Stimulated activated CD4-positive, alpha-beta T cell treated with anti-CD3 and anti-CD28 coated beads, Interleukin-12 subunit alpha, Interleukin-12 subunit beta, amount 100 ng/mL, for 48 hours (primary cell): ENCODE measurements at regions not wholly inside any gene's neighbourhood (a gene's known extent, or its start where the extent isn't known, plus 50 kb on each side); places are given as distances from the start of the nearest gene placed in this dataset.
"Not testable (repeated sequence)": the region's sequence is repeated elsewhere in the genome, so short reads cannot be mapped to it uniquely, and the experiment has no call there.

Source experiments
- DNase-seq, 3 donors: peaks; one replicate each; pipeline ENCODE4 v3.0.0-alpha.2; 2020; ENCODE audit warnings: low read depth in 2 of 3, low spot score in 1 of 3

GRCh38 chr11:28932940-28933339 is 824.8 kb downstream of the METTL15 start:
- DNase-seq = no peak

GRCh38 chr11:28924004-28924403 is 815.8 kb downstream of the METTL15 start:
- no peak for DNase-seq

GRCh38 chr11:28922386-28922981 is 814.3 kb downstream of the METTL15 start:
- no peak for DNase-seq

- no peak for DNase-seq
Measured at GRCh38 chr11:28919194-28919593, 811.0 kb downstream of the METTL15 start.

- DNase-seq = no peak
Measured at GRCh38 chr11:28913883-28914282, 805.7 kb downstream of the METTL15 start.

- no peak for DNase-seq
Measured at GRCh38 chr11:28911829-28912228, 803.6 kb downstream of the METTL15 start.

GRCh38 chr11:28910926-28911325 is 802.7 kb downstream of the METTL15 start:
- no peak for DNase-seq

GRCh38 chr11:28903716-28904115 is 795.5 kb downstream of the METTL15 start:
- DNase-seq = no peak

GRCh38 chr11:28900427-28900826 is 792.2 kb downstream of the METTL15 start:
- no peak for DNase-seq

GRCh38 chr11:28899706-28900105 is 791.5 kb downstream of the METTL15 start:
- no peak for DNase-seq

- not testable (repeated sequence) for DNase-seq
Measured at GRCh38 chr11:28890601-28891040, 782.4 kb downstream of the METTL15 start.

- DNase-seq = no peak
Measured at GRCh38 chr11:28887681-28888080, 779.5 kb downstream of the METTL15 start.

GRCh38 chr11:28879869-28880268 is 771.7 kb downstream of the METTL15 start:
- DNase-seq = no peak

- DNase-seq = no peak
Measured at GRCh38 chr11:28878025-28878424, 769.8 kb downstream of the METTL15 start.

- no peak for DNase-seq
Measured at GRCh38 chr11:28877340-28877739, 769.2 kb downstream of the METTL15 start.

- no peak for DNase-seq
Measured at GRCh38 chr11:28874706-28875105, 766.5 kb downstream of the METTL15 start.

GRCh38 chr11:28871090-28871489 is 762.9 kb downstream of the METTL15 start:
- no peak for DNase-seq

GRCh38 chr11:28863422-28863821 is 755.2 kb downstream of the METTL15 start:
- no peak for DNase-seq

- no peak for DNase-seq
Measured at GRCh38 chr11:28860893-28861292, 752.7 kb downstream of the METTL15 start.

- DNase-seq = no peak
Measured at GRCh38 chr11:28858076-28858475, 749.9 kb downstream of the METTL15 start.

- no peak for DNase-seq
Measured at GRCh38 chr11:28849053-28849452, 740.9 kb downstream of the METTL15 start.

GRCh38 chr11:28842716-28843115 is 734.5 kb downstream of the METTL15 start:
- DNase-seq = no peak

GRCh38 chr11:28838741-28839140 is 730.6 kb downstream of the METTL15 start:
- no peak for DNase-seq

GRCh38 chr11:28837599-28837998 is 729.4 kb downstream of the METTL15 start:
- DNase-seq = no peak
